GM18867 (cell line): ENCODE measurements at regions not wholly inside any gene's neighbourhood (a gene's known extent, or its start where the extent isn't known, plus 50 kb on each side); places are given as distances from the start of the nearest gene placed in this dataset.

Experiments used
- ATAC-seq: cut with Tn5 transposase; IDR thresholded peaks from one replicate; pipeline ENCODE4 v1.9.1; 2021; ENCODE audit warnings: mild to moderate bottlenecking, moderate library complexity; ENCODE audit not compliant: unreplicated experiment

GRCh38 chr19:27759896-27760295, 1453.1 kb downstream of the UQCRFS1 start:
- no peak for ATAC-seq

DNA sequence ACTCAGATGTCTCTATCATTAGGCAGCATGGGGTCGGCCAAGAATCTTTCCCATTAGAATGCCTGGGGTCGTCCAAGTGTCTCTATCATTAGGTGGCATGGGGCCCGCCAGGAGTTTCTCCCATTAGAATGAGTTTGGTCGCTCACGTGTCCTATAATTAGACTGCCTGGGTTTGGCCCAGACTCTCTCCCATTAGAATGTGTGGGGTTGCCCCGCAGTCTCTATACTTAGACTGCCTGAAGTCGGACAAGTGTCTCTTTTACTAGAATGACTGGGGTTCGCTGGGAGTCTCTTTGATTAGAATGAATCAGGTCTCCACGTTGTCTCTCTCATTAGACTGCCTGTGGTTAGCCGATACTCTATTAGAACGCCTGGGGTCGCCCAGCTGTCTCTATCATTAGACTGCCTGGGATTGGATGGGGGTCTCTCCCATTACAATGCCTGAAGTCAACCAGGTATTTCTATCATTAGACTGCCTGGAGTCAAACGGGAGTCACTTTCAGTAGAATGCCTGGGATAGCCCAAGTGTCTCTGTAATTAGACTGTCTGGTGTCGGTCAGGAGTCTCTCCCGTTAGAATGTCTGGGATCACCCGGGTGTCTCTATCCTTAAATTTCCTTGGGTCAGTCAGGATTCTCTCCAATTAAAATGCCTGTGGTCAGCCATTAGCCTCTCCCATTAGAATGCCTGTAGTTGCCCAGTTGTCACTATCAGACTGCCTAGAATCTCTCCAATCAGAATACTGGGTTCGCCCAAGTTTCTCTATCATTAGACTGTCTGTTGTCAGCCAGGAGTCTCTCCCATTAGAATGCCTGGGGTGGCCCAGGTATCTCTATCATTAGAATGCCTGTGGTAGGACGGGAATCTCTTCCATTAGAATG, 1454.1 kb downstream of the UQCRFS1 start:
- no peak for ATAC-seq

DNA sequence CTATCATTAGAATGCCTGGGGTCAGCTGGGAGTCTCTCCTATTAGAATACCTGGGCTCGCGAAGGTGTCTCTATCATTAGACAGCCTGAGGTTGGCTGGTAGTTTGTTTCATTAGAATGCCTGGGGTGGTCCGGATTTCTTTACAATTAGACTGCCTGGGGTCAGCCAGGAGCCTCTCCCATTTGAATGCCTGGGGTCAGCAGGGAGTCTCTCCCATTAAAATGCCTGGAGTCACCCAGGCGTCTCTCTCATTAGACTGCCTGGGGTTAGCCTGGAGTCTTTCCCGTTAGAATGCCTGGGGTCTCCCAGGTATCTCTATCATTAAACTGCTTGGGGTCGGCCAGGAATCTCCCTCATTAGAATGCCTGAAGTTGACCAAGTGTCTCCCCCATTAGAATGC, 1458.3 kb downstream of the UQCRFS1 start:
- ATAC-seq, result no peak

- ATAC-seq, result no peak
These were observed 1459.3 kb downstream of the UQCRFS1 start for GRCh38 chr19:27753622-27754021.

- no peak for ATAC-seq
These were observed 1460.3 kb downstream of the UQCRFS1 start for GRCh38 chr19:27752530-27753184.

- no peak for ATAC-seq
These were observed 1461.9 kb downstream of the UQCRFS1 start for GRCh38 chr19:27751044-27751391.

- ATAC-seq, result no peak
These were observed 1462.4 kb downstream of the UQCRFS1 start for GRCh38 chr19:27750391-27751043.

DNA sequence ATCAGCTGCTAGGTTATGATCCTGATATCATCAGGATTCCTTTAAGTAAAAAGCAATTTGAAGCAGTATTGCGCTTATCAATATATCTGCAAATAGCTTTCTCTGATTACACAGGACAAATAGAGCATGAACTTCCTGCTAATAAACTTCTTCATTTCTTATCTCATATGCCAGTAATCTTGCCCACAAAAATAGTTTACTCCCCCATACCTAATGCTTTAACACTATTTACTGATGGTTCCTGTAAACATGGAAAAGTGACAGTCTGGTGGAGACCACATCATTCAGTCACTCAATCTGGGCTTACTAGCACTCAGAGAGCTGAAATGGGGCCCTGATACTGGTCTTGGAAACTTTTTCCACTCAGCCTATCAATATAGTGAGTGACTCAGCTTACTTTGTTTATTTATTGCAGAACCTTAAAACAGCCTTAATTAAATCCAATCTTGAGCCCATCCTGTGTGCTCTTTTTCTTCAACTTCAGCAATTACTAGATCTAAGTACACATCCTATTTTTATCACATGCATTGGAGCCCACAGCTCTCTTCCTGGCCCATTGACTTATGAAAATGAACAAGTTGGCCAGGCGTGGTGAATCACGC, 1464.3 kb downstream of the UQCRFS1 start:
- ATAC-seq, result no peak

- ATAC-seq, result no peak
These were observed 1466.1 kb downstream of the UQCRFS1 start for GRCh38 chr19:27746691-27747380.

DNA sequence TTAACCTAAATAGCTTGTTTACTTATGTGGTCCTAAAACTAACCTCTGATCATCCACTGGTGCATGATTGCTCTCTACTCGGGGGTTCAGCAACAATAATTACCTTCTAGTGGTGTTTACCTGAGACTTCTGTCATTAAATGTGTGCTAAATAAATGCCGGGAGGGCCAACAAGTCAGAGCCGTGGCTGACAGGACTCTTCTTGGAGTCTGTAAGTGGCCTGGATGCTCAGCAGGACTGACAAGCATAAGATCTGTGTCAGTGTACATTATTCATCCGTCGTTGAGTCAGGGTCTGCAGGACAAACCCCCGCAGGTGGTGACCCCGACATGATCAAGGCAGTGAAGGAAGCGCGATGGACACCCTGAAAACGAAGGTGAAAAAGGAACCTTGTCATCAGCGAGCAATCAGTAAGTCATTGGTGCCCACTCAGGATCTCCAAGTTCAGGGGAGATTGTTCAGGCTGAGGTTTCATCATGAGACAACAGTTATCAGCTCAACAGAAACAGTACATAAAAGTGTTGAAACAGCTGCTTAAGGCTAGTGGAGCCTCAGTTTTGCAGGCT, 1466.9 kb downstream of the UQCRFS1 start:
- ATAC-seq, result no peak

- ATAC-seq, result no peak
These were observed 1467.8 kb downstream of the UQCRFS1 start for GRCh38 chr19:27744926-27745768.

GRCh38 chr19:27742041-27742440, 1470.9 kb downstream of the UQCRFS1 start:
- no peak for ATAC-seq

GRCh38 chr19:27741236-27741635, 1471.7 kb downstream of the UQCRFS1 start:
- no peak for ATAC-seq

DNA sequence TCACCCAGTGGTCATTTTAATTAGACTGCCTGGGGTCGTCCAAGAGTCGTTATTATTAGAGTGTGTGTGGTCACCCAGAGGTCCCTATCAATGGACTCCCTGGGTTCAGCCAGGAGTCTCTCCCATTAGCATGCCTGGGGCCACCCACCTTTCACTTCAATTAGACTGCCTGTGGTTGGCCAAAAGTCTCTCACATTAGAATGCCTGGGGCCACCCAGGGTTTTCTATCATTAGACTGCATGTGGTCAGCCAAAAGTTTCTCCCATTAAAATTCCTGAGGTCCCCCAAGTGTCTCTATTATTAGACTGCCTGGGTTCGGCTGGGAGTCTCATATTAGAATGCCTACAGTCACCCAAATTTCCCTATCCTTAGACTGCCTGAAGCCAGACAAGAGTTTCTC, 1472.6 kb downstream of the UQCRFS1 start:
- no peak for ATAC-seq

DNA sequence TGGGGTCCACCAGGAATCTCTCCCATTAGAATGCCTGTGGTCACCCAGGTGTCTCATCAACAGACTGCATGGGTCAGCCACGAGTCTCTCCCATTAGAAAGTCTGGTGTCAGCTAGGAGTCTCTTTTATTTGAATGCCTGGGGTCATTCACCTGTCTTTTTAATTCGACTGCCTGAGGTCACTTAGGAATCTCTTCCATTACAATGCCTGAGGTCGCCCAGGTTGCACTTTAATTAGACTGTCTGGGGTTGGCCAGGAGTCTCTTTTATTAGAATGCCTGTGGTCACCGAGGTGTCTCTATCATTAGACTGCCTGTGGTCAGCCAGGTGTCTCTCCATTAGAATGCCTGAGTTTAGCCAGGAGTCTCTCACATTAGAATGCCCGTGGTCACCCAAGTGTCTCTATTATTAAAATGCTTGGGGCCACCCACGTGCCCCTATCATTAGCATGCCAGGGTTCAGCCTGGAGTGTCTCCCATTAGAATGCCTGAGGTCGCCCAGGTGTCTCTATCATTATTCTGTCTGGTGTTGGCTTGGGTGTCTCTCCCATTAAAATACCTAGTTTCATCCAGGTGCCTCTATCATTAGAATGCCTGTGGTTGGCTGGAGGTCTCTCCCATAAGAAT, 1474.3 kb downstream of the UQCRFS1 start:
- ATAC-seq, result no peak

DNA sequence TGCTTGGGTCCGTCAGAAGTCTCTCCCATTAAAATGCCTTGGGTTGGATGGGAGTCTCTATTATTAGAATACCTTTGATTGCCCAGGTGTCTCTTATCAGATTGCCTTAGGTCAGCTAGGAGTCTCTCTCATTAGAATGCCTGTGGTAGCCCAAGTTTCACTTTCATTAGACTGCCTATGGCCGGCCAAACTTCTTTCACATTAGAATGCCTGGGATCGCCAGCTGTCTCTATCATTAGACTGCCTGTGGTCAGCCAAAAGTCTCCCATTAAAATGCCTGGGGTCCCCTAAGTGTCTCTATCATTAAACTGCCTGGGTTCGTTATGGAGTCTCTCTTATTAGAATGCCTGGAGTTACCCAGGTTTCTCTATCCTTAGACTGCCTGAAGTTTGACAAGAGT, 1476.7 kb downstream of the UQCRFS1 start:
- ATAC-seq, result no peak

- ATAC-seq, result no peak
These were observed 1477.6 kb downstream of the UQCRFS1 start for GRCh38 chr19:27735314-27735713.

DNA sequence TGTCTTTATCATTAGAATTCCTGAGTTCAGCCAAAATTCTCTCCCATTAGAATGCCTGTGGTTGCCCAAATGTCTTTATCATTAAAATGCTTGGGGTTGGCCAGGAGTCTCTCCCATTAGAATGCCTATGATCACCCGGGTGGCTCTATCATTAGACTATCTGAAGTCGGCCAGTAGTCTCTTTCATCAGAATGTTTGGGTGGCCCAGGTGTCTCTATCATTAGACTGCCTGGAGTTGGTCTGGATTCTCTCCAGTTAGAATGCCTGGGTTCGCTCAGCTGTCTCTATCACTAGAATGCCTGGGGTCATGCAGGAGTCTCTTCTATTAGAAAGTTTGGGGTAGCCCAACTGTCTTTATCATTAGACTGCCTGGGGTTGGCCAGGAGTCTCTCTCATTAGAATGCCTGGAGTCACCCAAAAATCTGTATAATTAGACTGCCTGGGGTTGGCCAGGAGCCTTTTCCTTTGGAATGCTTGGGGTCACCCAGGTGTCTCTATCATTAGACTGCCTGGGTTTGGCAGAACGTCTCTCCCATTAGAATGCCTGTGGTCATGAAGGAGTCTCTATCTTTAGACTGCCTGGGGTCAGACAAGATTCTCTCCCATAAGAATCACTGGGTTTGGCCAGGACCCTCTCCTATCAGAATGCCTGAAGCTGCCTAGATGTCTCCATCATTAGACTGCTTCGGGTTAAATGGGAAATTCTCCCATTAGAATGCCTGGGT, 1478.3 kb downstream of the UQCRFS1 start:
- no peak for ATAC-seq
